Duodenal mucosa (tissue), 2 donors: ENCODE measurements at regions not wholly inside any gene's neighbourhood (a gene's known extent, or its start where the extent isn't known, plus 50 kb on each side); places are given as distances from the start of the nearest gene placed in this dataset.

ENCODE experiments used
- H3K27ac ChIP-seq: one replicate; pipeline ENCODE4 v1.7.0; 2013; ENCODE audit warnings: low read depth, low read length
- H3K27me3 ChIP-seq, 2 donors: one replicate each; pipeline ENCODE4 v1.7.0; 2013; ENCODE audit warnings: low read length in 2 of 2, control low read depth in 1 of 2; ENCODE audit not compliant: insufficient read depth in 2 of 2, control insufficient read depth in 1 of 2
- H3K36me3 ChIP-seq, 2 donors: one replicate each; pipeline ENCODE4 v1.7.0; 2013; ENCODE audit warnings: low read length in 2 of 2, control low read depth in 1 of 2; ENCODE audit not compliant: insufficient read depth in 2 of 2, control insufficient read depth in 1 of 2
- H3K4me1 ChIP-seq, 2 donors: one replicate each; pipeline ENCODE4 v1.7.0; 2013; ENCODE audit warnings: low read length in 2 of 2, control low read depth in 1 of 2; ENCODE audit not compliant: insufficient read depth in 2 of 2, control insufficient read depth in 1 of 2
- H3K4me3 ChIP-seq, 2 donors: one replicate each; pipeline ENCODE4 v1.7.0; 2013; ENCODE audit warnings: low read length in 2 of 2, low read depth in 1 of 2
- H3K9ac ChIP-seq, 2 donors: one replicate each; pipeline ENCODE4 v1.7.0; 2013; ENCODE audit warnings: low read length in 2 of 2, low read depth in 1 of 2
- H3K9me3 ChIP-seq, 2 donors: one replicate each; pipeline ENCODE4 v1.7.0; 2013; ENCODE audit warnings: low read length in 2 of 2, control low read depth in 1 of 2; ENCODE audit not compliant: control insufficient read depth in 1 of 2

DNA sequence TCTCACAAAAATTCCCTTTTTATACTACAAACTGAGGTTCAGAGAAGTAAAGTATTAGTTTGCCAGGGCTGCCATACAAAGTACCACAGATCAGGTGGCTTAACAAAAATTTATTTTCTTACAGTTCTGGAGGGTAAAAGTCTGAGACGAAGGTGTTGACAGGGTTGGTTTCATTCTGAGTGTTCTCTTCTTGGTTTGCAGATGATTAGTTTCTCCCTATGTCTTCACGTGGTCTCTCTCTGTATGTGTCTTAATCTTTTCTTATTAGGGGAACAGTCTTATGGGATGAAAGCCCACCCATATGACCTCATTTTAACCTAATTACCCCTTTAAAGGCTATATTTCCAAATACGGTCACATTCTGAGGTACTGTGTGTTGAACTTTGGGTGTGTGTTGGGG is 274.2 kb downstream of the BRINP1 start:
- H3K9ac ChIP-seq = no peak overlapping the region
- no peak overlapping the region for H3K27ac ChIP-seq
- no peak overlapping the region for H3K4me3 ChIP-seq
- no peaks in the 10 kb centered on the region for H3K36me3 ChIP-seq
- H3K4me1 ChIP-seq = no peaks in the 10 kb centered on the region
- no peaks in the 10 kb centered on the region for H3K9me3 ChIP-seq
- no peaks in the 10 kb centered on the region for H3K27me3 ChIP-seq

GRCh38 chr9:119101048-119101447 is 268.2 kb downstream of the BRINP1 start:
- H3K27ac ChIP-seq = no peak overlapping the region
- H3K27me3 ChIP-seq = no peaks in the 10 kb centered on the region
- H3K36me3 ChIP-seq = no peaks in the 10 kb centered on the region
- no peaks in the 10 kb centered on the region for H3K4me1 ChIP-seq
- H3K4me3 ChIP-seq = no peak overlapping the region
- H3K9me3 ChIP-seq = no peaks in the 10 kb centered on the region
- H3K9ac ChIP-seq = no peak overlapping the region

- Histone ChIP-seq H3K9me3 (peaks cover 3% of the 10 kb centered on the region in 2 donors), H3K27me3 (no peaks in the 10 kb centered on the region), H3K4me3 (no peak overlapping the region), H3K4me1 (no peaks in the 10 kb centered on the region), H3K36me3 (no peaks in the 10 kb centered on the region), H3K27ac (no peak overlapping the region), H3K9ac (no peak overlapping the region)
These were observed 254.6 kb downstream of the BRINP1 start for GRCh38 chr9:119114681-119115080.
